ENCODE measurements at regions not wholly inside any gene's neighbourhood (a gene's known extent, or its start where the extent isn't known, plus 50 kb on each side); places are given as distances from the start of the nearest gene placed in this dataset.

- TF ChIP-seq POLR2A (IDR thresholded peaks at IDR 0.05) (no peak), POLR2AphosphoS5 (IDR thresholded peaks at IDR 0.05) (no peak), CTCF (IDR thresholded peaks at IDR 0.05) (no peak)
These were observed 566.4 kb downstream of the BMP2 start for GRCh38 chr20:7333841-7334240.

GRCh38 chr20:7346026-7346425, 578.5 kb downstream of the BMP2 start:
- Histone ChIP-seq H3K27me3 (replicated peaks; ENCODE audit: insufficient read depth) (no peaks in the 10 kb centered on the region), H3K36me3 (no peaks in the 10 kb centered on the region), H3K4me3 (no peak overlapping the region), H3K4me1 (replicated peaks) (no peaks in the 10 kb centered on the region), H3K9me3 (no peaks in the 10 kb centered on the region), H3K27ac (no peak overlapping the region)
- intact Hi-C loops (cut with DNase I), result no loop called here
- no peak for DNase-seq (ENCODE audit: low spot score)
- TF ChIP-seq POLR2A (IDR thresholded peaks at IDR 0.05) (no peak), CTCF (IDR thresholded peaks at IDR 0.05) (no peak), POLR2AphosphoS5 (IDR thresholded peaks at IDR 0.05) (no peak)
- WGBS, result 94% methylated on average over 3 of the region's 3 CpGs

More at GRCh38 chr20:7333841-7334240, 566.4 kb downstream of the BMP2 start:
- H3K27ac ChIP-seq, result no peak overlapping the region
- H3K9me3 ChIP-seq, result no peaks in the 10 kb centered on the region
- no peak overlapping the region for H3K4me3 ChIP-seq
- 97% methylated on average over 3 of the region's 3 CpGs for WGBS
- no peaks in the 10 kb centered on the region for H3K27me3 ChIP-seq (replicated peaks; ENCODE audit: insufficient read depth)
- no peaks in the 10 kb centered on the region for H3K4me1 ChIP-seq (replicated peaks)
- no peak for DNase-seq (ENCODE audit: low spot score)
- intact Hi-C loops (cut with DNase I), result no loop called here
- H3K36me3 ChIP-seq, result no peaks in the 10 kb centered on the region

GRCh38 chr20:7346562-7346961, 579.1 kb downstream of the BMP2 start:
- WGBS, result 93% methylated on average over 1 of the region's 1 CpG

GRCh38 chr20:7347409-7347808, 579.9 kb downstream of the BMP2 start:
- intact Hi-C loops (cut with DNase I), result no loop called here
- WGBS, result 42% methylated on average over 2 of the region's 2 CpGs
- peak; percentile 47 for DNase-seq (ENCODE audit: low spot score)

More at GRCh38 chr20:7346562-7346961, 579.1 kb downstream of the BMP2 start:
- Histone ChIP-seq H3K27me3 (replicated peaks; ENCODE audit: insufficient read depth) (no peaks in the 10 kb centered on the region), H3K4me1 (replicated peaks) (no peaks in the 10 kb centered on the region), H3K36me3 (no peaks in the 10 kb centered on the region), H3K4me3 (no peak overlapping the region), H3K9me3 (no peaks in the 10 kb centered on the region), H3K27ac (no peak overlapping the region)
- TF ChIP-seq POLR2A (IDR thresholded peaks at IDR 0.05), result no peak
- TF ChIP-seq CTCF (IDR thresholded peaks at IDR 0.05), result no peak
- no peak for TF ChIP-seq POLR2AphosphoS5 (IDR thresholded peaks at IDR 0.05)
- DNase-seq (ENCODE audit: low spot score), result no peak
- intact Hi-C loops (cut with DNase I), result no loop called here

GRCh38 chr20:7348253-7348652, 580.8 kb downstream of the BMP2 start:
- no peak overlapping the region for H3K27ac ChIP-seq
- H3K36me3 ChIP-seq, result no peaks in the 10 kb centered on the region
- 100% methylated on average over 1 of the region's 1 CpG for WGBS
- H3K4me3 ChIP-seq, result no peak overlapping the region
- H3K27me3 ChIP-seq (replicated peaks; ENCODE audit: insufficient read depth), result no peaks in the 10 kb centered on the region
- intact Hi-C loops (cut with DNase I), result no loop called here
- DNase-seq (ENCODE audit: low spot score), result no peak
- TF ChIP-seq POLR2AphosphoS5 (IDR thresholded peaks at IDR 0.05) (no peak), CTCF (IDR thresholded peaks at IDR 0.05) (no peak)
- H3K9me3 ChIP-seq, result no peaks in the 10 kb centered on the region
- no peaks in the 10 kb centered on the region for H3K4me1 ChIP-seq (replicated peaks)

More at GRCh38 chr20:7347409-7347808, 579.9 kb downstream of the BMP2 start:
- Histone ChIP-seq H3K27ac (no peak overlapping the region), H3K27me3 (replicated peaks; ENCODE audit: insufficient read depth) (no peaks in the 10 kb centered on the region), H3K4me1 (replicated peaks) (no peaks in the 10 kb centered on the region), H3K36me3 (no peaks in the 10 kb centered on the region), H3K9me3 (no peaks in the 10 kb centered on the region), H3K4me3 (no peak overlapping the region)
- TF ChIP-seq POLR2AphosphoS5 (IDR thresholded peaks at IDR 0.05) (peak; percentile 5), POLR2A (IDR thresholded peaks at IDR 0.05) (no peak)
